HCT116 (cell line): ENCODE measurements at regions not wholly inside any gene's neighbourhood (a gene's known extent, or its start where the extent isn't known, plus 50 kb on each side); places are given as distances from the start of the nearest gene placed in this dataset.

Source experiments
- ATF3 ChIP-seq: IDR thresholded peaks from 2 replicates; pipeline ENCODE4 v1.6.1; 2012
- CBX3 ChIP-seq: IDR thresholded peaks from 2 replicates; pipeline ENCODE4 v1.6.1; 2012; ENCODE audit warnings: low read depth
- EZH2 ChIP-seq: fragments of 200-600 bp; sonication (generic); IDR thresholded peaks from 2 replicates; pipeline ENCODE4 v1.6.1; 2017; ENCODE audit warnings: antibody characterized with exemption, mixed run types
- MAX ChIP-seq: IDR thresholded peaks from 2 replicates; pipeline ENCODE4 v1.6.1; 2012
- POLR2A ChIP-seq: IDR thresholded peaks from 2 replicates; pipeline ENCODE4 v1.7.0; 2011; ENCODE audit warnings: borderline replicate concordance; ENCODE audit not compliant: insufficient read depth, insufficient read length; ENCODE audit errors: extremely low read depth
- RAD21 ChIP-seq: IDR thresholded peaks from 2 replicates; pipeline ENCODE4 v1.6.1; 2012; ENCODE audit warnings: low read depth, mild to moderate bottlenecking
- REST ChIP-seq: IDR thresholded peaks from 2 replicates; pipeline ENCODE4 v1.6.1; 2012; ENCODE audit warnings: low read depth
- SIN3A ChIP-seq: IDR thresholded peaks from 2 replicates; pipeline ENCODE4 v1.6.1; 2012; ENCODE audit warnings: low read depth
- SRF ChIP-seq: IDR thresholded peaks from 2 replicates; pipeline ENCODE4 v1.6.1; 2012; ENCODE audit warnings: low read depth
- YY1 ChIP-seq: IDR thresholded peaks from 2 replicates; pipeline ENCODE4 v1.6.1; 2011; ENCODE audit warnings: low read length, low read depth, moderate library complexity, mild to moderate bottlenecking; ENCODE audit not compliant: insufficient replicate concordance; ENCODE audit errors: extremely low read depth
- TF ChIP-seq, protein P1 (sequence below), 3 experiments: fragments of 200-600 bp in 1 of 3; sonication (generic) in 1 of 3; IDR thresholded peaks in 2 of 3; conservative IDR thresholded peaks in 1 of 3; 2 replicates each; pipeline ENCODE4 v1.5.1; 2012 to 2017; ENCODE audit warnings: low read depth in 2 of 3, low read length in 2 of 3, antibody characterized with exemption in 1 of 3, borderline replicate concordance in 1 of 3, control low read depth in 1 of 3, mild to moderate bottlenecking in 1 of 3, mixed read lengths in 1 of 3, mixed run types in 1 of 3, moderate library complexity in 1 of 3; ENCODE audit not compliant: insufficient read depth in 1 of 3
- TF ChIP-seq, protein P2 (sequence below): IDR thresholded peaks from 2 replicates; pipeline ENCODE4 v1.6.1; 2011; ENCODE audit warnings: mild to moderate bottlenecking, low read length, moderate library complexity; ENCODE audit not compliant: insufficient replicate concordance; ENCODE audit errors: extremely low read depth

GRCh38 chr5:56476487-56476856, 243.3 kb upstream of the ANKRD55 start:
- TF ChIP-seq MAX, result no peak
- TF ChIP-seq, protein P1, sequence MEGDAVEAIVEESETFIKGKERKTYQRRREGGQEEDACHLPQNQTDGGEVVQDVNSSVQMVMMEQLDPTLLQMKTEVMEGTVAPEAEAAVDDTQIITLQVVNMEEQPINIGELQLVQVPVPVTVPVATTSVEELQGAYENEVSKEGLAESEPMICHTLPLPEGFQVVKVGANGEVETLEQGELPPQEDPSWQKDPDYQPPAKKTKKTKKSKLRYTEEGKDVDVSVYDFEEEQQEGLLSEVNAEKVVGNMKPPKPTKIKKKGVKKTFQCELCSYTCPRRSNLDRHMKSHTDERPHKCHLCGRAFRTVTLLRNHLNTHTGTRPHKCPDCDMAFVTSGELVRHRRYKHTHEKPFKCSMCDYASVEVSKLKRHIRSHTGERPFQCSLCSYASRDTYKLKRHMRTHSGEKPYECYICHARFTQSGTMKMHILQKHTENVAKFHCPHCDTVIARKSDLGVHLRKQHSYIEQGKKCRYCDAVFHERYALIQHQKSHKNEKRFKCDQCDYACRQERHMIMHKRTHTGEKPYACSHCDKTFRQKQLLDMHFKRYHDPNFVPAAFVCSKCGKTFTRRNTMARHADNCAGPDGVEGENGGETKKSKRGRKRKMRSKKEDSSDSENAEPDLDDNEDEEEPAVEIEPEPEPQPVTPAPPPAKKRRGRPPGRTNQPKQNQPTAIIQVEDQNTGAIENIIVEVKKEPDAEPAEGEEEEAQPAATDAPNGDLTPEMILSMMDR (IDR thresholded peaks at IDR 0.05 in 2 of 3, conservative IDR thresholded peaks at IDR 0.05 in 1 of 3; ENCODE audit: borderline replicate concordance in 1 of 3, insufficient read depth in 1 of 3, low read depth in 2 of 3, low read length in 2 of 3), result no peak
- TF ChIP-seq, protein P2, sequence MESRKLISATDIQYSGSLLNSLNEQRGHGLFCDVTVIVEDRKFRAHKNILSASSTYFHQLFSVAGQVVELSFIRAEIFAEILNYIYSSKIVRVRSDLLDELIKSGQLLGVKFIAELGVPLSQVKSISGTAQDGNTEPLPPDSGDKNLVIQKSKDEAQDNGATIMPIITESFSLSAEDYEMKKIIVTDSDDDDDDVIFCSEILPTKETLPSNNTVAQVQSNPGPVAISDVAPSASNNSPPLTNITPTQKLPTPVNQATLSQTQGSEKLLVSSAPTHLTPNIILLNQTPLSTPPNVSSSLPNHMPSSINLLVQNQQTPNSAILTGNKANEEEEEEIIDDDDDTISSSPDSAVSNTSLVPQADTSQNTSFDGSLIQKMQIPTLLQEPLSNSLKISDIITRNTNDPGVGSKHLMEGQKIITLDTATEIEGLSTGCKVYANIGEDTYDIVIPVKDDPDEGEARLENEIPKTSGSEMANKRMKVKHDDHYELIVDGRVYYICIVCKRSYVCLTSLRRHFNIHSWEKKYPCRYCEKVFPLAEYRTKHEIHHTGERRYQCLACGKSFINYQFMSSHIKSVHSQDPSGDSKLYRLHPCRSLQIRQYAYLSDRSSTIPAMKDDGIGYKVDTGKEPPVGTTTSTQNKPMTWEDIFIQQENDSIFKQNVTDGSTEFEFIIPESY, result no peak
- TF ChIP-seq REST, result no peak
- TF ChIP-seq EZH2, result no peak
- no peak for TF ChIP-seq POLR2A
- TF ChIP-seq ATF3, result no peak
- no peak for TF ChIP-seq YY1
- TF ChIP-seq RAD21, result no peak
- TF ChIP-seq CBX3, result no peak
- no peak for TF ChIP-seq SIN3A
- TF ChIP-seq SRF, result no peak
